Mesothelial cell of epicardium (in vitro differentiated cells): ENCODE measurements at regions not wholly inside any gene's neighbourhood (a gene's known extent, or its start where the extent isn't known, plus 50 kb on each side); places are given as distances from the start of the nearest gene placed in this dataset.

Experiments
- DNase-seq, 2 experiments: peaks; one replicate each; pipeline ENCODE4 v3.0.0; 2021; ENCODE audit warnings: low spot score in 2 of 2; ENCODE audit not compliant: unreplicated experiment in 2 of 2
- H3K27ac Mint-ChIP-seq: 2 replicates; pipeline ENCODE4 v1.8.0; 2021; ENCODE audit warnings: mixed read lengths
- H3K27me3 Mint-ChIP-seq: 2 replicates; pipeline ENCODE4 v1.8.0; 2021; ENCODE audit warnings: low read depth, mixed read lengths
- H3K36me3 Mint-ChIP-seq: 2 replicates; pipeline ENCODE4 v1.8.0; 2021; ENCODE audit warnings: mixed read lengths
- H3K4me1 Mint-ChIP-seq: 2 replicates; pipeline ENCODE4 v1.8.0; 2021; ENCODE audit warnings: mixed read lengths
- H3K4me3 Mint-ChIP-seq: 2 replicates; pipeline ENCODE4 v1.8.0; 2021; ENCODE audit warnings: mild to moderate bottlenecking, moderate library complexity, mixed read lengths
- H3K9me3 Mint-ChIP-seq: 2 replicates; pipeline ENCODE4 v1.8.0; 2021; ENCODE audit warnings: mixed read lengths
- TF ChIP-seq, protein P1 (sequence below): fragments of 200-600 bp; sonication (generic); IDR thresholded peaks from one replicate; pipeline ENCODE4 v1.5.0; 2021; ENCODE audit warnings: antibody characterized with exemption; ENCODE audit not compliant: unreplicated experiment

DNA sequence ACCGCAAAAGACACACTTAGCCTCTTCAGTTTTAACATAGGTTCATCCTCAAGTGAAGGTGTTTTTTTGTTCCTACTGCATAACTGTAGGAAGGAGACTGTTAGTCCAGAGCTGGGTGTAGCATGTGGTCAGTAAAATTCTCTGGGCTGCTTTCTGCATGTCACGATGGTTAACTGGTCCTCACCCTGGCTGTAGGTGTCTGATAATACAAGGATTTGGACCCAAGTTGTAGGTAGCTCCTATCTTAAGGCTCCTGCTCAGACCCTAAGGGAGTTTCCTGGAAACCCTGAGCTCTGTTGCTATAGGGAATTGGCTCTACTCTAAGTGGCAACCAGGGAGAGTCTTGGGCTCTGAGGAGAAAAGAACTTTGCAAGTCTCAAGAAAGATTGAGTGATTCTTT, 112.9 kb downstream of the SAMD9 start:
- Mint-ChIP-seq H3K27ac (no peak overlapping the region), H3K4me1 (no peaks in the 10 kb centered on the region), H3K27me3 (peaks cover 17% of the 10 kb centered on the region), H3K36me3 (no peaks in the 10 kb centered on the region), H3K4me3 (no peak overlapping the region), H3K9me3 (peaks cover 4% of the 10 kb centered on the region)
- TF ChIP-seq, protein P1, sequence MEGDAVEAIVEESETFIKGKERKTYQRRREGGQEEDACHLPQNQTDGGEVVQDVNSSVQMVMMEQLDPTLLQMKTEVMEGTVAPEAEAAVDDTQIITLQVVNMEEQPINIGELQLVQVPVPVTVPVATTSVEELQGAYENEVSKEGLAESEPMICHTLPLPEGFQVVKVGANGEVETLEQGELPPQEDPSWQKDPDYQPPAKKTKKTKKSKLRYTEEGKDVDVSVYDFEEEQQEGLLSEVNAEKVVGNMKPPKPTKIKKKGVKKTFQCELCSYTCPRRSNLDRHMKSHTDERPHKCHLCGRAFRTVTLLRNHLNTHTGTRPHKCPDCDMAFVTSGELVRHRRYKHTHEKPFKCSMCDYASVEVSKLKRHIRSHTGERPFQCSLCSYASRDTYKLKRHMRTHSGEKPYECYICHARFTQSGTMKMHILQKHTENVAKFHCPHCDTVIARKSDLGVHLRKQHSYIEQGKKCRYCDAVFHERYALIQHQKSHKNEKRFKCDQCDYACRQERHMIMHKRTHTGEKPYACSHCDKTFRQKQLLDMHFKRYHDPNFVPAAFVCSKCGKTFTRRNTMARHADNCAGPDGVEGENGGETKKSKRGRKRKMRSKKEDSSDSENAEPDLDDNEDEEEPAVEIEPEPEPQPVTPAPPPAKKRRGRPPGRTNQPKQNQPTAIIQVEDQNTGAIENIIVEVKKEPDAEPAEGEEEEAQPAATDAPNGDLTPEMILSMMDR: no peak
- DNase-seq: no peak

DNA sequence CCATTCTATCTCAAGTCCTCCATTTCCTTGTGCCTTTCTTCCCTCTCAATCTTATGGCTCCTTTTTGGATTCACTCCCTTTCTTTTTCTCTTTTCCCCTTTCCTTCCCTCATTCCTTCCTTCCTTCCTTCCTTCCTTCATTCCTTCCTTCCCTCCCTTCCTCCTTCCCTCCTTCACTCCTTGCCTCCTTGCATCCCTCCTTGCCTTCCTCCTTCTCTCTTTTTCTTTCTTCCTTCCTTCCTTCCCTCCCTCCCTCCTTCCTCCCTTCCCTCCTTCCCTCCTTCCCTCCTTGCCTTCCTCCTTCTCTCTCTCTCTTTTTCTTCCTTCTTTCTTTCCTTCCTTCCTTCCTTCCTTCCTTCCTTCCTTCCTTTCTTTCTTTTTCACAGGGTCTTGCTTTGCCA, 120.1 kb downstream of the SAMD9 start:
- Mint-ChIP-seq H3K9me3 (no peaks in the 10 kb centered on the region), H3K36me3 (no peaks in the 10 kb centered on the region), H3K4me3 (no peak overlapping the region), H3K4me1 (peaks cover 11% of the 10 kb centered on the region), H3K27ac (no peak overlapping the region), H3K27me3 (peaks cover 17% of the 10 kb centered on the region)
- TF ChIP-seq, protein P1: no peak
- no peak for DNase-seq

DNA sequence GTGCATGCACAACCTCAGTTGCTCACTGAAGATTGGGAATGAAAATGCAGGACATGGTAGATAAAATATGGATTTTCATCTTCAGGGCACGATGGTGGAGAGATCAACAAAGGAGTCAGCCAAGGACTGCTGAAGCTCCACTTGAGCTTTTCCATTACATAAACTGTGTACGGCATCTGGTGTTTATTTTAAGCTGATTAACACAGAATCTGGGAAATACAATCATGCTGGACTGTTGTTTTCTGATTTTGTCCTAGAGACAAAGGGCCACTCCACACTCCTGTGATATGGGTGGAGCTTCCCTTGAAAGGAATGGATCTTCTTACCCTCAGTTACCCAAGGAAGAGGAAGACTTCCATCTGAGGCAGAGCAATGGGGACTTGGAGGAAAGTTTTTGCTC, 120.6 kb downstream of the SAMD9 start:
- H3K4me3 Mint-ChIP-seq: no peak overlapping the region
- H3K27me3 Mint-ChIP-seq: peaks cover 17% of the 10 kb centered on the region
- TF ChIP-seq, protein P1: no peak
- peaks cover 16% of the 10 kb centered on the region for H3K4me1 Mint-ChIP-seq
- DNase-seq: no peak
- no peak overlapping the region for H3K27ac Mint-ChIP-seq
- H3K9me3 Mint-ChIP-seq: no peaks in the 10 kb centered on the region
- no peaks in the 10 kb centered on the region for H3K36me3 Mint-ChIP-seq

DNA sequence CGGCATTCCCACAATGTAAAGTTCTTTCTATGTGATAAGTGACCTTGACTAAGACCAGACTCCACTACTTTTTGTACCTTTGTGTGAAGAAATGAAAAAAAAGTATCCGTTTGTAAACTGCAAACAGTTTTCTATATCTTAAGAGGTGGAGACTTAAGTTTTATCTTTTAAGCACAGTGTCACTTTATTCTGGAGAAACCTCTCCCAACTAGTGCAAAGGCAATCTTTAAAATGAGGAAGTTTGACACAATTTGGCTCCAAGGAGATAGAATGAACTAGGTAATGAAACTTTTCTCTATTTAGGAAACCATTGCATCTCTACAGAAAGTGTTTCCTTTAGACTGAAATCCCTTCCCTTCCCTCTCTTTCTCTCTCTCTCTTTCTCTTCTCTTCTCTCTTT, 122.9 kb downstream of the SAMD9 start:
- Mint-ChIP-seq H3K9me3 (no peaks in the 10 kb centered on the region), H3K4me3 (no peak overlapping the region), H3K4me1 (peaks cover 18% of the 10 kb centered on the region), H3K27ac (no peak overlapping the region), H3K27me3 (peaks cover 16% of the 10 kb centered on the region), H3K36me3 (no peaks in the 10 kb centered on the region)
- DNase-seq: no peak
- TF ChIP-seq, protein P1: no peak

DNA sequence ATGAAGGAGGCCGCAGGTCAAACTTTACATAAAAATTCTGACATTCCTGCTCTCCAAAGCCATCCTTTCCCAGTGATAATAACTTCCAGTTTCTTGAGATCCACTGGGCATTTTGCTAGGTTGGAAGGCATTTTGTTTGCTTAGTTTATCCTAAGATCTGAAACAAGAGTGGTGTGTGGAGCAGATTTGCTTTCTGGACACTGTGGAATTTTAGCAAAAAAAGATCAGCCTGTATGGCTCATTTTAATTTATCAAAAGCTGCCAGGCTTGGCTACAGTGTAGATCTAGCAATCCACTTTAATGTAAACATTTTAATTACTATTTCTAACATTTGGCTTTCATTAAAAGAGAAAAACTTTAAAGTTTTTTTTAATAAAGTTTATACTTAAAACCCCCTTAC, 124.8 kb downstream of the SAMD9 start:
- Mint-ChIP-seq H3K9me3 (no peaks in the 10 kb centered on the region), H3K27ac (no peak overlapping the region), H3K36me3 (no peaks in the 10 kb centered on the region), H3K4me1 (peaks cover 32% of the 10 kb centered on the region), H3K4me3 (no peak overlapping the region), H3K27me3 (peaks cover 4% of the 10 kb centered on the region)
- TF ChIP-seq, protein P1: no peak
- DNase-seq: no peak

DNA sequence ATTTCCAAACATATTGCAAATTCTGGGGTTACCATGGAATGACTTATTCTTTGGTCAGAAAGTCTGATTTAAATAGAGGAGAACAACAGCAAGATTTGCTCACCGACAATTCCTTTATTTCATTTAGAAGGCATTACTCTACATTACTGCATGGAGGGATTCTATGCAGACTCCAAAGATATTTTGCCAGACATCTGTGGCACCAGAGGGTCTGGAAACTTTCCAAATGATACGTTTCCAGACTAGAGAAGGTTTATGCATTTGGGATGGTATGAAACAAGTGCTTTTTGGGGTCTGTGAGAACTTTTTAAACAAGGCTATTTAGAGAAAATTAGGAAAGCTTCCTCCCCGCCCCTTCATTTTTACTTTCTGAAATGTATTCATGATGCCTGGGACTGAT, 125.3 kb downstream of the SAMD9 start:
- Mint-ChIP-seq H3K36me3 (no peaks in the 10 kb centered on the region), H3K4me3 (no peak overlapping the region), H3K4me1 (peaks cover 37% of the 10 kb centered on the region), H3K9me3 (peaks cover 4% of the 10 kb centered on the region), H3K27me3 (peaks cover 2% of the 10 kb centered on the region), H3K27ac (no peak overlapping the region)
- TF ChIP-seq, protein P1: no peak
- no peak for DNase-seq
